Stimulated activated CD8-positive, alpha-beta memory T cell treated with anti-CD3 and anti-CD28 coated beads, Interleukin-7, amount 100 ng/mL, for 24 hours (primary cell): ENCODE measurements at regions not wholly inside any gene's neighbourhood (a gene's known extent, or its start where the extent isn't known, plus 50 kb on each side); places are given as distances from the start of the nearest gene placed in this dataset.

Experiments
- DNase-seq: peaks from one replicate; pipeline ENCODE4 v3.0.0-alpha.2; 2020; ENCODE audit warnings: low read depth

DNA sequence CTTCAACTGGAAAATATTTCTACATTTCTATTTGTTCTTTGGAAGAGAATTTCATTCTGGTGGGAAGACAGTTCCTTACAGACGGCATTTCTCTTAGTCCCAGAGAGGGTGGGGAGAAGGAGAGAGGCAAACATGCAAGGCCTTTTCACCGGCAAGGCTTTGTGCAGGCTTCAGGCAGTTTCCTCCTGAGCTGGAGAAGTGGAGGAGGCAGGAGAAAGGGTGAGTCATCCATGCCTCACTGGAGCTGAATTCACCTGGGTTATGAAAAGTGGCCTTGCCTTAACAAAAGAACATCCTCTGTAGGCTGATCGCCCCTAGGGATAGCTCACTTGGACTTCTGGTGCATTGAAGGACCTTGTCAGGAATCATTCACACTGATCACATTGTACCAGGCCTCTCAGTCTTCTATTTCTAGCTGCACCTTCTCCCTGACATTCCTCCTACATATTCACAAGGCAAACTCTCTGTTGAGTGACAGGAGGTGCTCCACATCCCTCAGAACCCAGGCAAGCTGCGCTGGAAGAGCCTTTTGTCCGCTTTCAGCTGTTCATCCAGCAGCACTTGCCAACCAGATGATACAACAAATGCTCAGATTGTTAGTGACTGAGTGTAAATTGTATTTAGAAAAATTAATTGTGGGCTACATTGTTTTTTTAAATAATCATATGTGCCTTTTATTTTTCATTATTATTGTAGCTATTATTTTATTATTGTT is 796.1 kb downstream of the DCDC2C start:
- no peak for DNase-seq

DNA sequence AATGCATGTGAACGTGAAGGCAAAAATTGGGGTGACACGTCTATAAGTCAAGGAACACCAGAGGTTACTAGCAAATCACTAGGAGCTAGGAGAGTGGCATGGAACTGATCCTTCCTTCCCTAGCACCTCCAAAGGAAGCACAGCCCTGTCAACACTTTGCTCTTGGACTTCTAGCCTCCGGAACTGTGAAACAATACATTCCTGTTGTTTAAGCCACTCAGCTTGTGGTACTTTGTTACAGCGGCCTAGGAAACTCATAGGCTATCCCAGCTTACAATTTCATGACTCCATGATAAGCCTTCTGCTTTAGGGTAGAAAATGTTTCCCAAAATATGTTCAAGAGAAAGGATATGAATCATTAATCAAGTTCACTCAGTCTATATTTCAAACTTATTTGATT is 798.1 kb downstream of the DCDC2C start:
- no peak for DNase-seq

DNA sequence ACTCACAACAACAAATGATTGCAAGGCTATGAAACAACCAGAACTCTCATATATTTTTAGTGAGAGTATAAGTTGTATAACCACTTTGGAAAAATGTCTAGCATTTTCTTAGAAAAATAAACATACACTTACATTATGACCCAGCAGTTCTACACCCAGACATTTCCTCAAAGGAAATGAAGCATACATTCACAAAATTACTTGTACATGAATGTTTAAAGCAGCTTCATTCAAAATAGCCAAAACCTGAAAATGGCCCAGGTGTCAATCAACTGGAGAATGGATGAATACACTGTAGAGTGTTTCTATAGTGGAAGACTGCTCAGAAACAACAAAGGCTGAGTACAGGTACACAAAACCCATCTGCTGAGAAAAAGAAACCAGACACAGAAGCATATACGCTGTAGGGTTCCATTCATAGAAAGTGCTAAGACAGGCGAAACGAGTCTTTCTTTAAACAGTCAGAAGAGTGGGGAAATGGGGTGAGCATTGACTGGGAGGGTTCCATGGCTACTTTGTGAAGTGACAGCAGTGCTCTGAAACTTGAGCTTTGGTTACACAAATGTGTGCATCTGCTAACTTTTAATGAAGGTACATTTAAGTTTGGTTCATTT is 799.0 kb downstream of the DCDC2C start:
- DNase-seq, result no peak

GRCh38 chr2:4507661-4508060 is 804.3 kb downstream of the DCDC2C start:
- no peak for DNase-seq

- no peak for DNase-seq
These were observed 812.7 kb downstream of the DCDC2C start for GRCh38 chr2:4515871-4516761.

DNA sequence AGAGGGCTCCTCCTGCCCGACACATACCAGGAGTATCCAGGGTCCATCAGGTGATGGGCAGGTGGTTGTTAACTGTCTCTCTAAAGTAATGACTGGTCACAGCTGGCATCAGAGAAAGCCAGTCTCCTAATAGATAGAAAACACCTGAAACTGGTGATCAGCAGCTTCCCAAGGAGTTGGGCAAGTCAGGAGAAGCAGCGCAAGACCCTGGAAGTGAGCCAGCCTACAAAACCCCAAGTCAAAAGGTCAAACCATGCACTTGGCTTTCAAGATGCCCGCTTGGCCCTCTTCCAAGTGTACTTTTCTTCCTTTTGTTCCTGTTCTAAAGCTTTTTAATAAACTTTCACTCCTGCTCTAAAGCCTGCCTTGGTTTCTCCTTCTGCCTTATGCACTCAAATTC is 815.2 kb downstream of the DCDC2C start:
- no peak for DNase-seq

DNA sequence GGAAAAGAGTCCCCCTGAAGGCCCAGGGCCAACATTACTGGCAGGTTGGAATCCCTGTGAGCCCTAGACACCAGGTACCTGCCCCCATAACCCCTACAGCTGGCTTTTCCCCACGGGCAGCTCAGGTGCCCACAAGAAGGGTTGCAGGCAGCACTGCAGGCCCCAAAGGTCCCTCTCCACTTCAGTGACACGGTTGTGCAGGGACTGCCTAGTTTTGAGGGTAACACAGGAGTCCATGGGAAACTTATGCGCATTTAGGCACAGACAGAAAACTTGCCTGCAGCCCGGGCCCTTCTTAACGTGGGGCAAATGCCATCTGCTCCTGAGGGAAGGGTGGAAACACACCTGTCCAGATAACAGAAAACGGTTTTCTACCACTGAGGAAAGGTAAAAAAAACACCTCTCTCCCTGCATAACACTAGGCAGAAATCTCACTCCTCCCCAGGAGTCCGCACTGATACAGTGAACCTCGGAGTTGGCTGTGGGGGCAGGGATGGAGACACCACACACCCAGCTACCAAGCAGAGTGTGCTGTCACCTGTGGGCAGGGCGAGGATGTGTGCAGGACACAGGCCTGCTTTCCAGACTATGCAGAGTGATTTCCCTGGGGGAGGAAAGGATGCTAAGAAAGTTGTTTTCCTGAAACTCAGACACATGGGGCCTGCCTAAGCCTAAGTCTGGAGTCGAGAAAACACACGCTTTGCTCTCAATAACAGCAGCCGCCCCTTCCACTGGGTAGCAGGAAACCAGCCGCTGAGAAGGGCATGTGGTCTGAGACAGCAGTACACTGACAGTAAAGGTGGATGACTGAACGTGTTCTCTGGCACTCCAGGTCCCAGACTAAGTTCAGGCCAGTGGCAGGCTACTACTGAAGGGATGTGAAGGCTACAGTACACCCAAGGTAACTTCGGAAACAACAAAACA is 819.4 kb downstream of the DCDC2C start:
- DNase-seq, result no peak

DNA sequence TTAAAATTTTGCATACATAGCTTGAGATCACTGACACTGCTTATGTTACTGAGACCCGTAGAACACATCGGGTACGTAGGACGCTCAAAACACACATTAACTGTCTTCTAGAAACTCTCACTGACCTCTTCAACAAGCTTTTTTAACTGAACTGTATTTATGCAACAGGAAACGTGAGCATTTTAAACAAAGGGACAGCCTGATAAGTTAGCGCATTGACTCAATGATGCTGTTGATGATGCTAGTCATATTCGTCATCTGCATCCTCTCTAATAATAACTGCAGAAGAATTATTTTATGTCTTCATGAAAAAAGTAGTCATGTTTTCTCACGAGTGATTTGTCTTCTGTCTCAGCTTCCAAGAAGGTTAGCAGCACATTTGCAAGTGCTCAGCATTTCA is 824.0 kb downstream of the DCDC2C start:
- DNase-seq, result no peak

- no peak for DNase-seq
These were observed 824.9 kb downstream of the DCDC2C start for GRCh38 chr2:4528246-4528645.

GRCh38 chr2:4528773-4529172 is 825.4 kb downstream of the DCDC2C start:
- no peak for DNase-seq

DNA sequence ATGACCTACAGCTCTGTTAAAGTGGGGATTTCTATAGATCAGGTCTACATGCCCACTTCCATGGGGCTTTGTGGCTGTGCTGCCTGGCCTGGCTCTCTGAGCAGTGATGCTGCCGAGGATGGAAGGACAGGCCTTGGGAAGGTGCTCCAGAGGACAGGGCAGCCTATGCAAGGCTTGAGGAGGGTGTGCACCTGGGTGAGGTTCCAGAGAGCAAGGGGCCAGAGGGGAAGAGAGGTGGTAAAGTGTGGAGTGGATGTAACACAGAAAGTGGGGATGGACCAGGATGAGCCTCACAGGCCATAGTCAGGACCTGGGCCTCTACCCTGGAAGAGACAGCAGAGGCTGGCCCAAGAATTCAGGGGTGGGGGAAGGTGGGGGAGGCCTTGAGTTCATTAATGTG is 826.4 kb downstream of the DCDC2C start:
- DNase-seq, result no peak

DNA sequence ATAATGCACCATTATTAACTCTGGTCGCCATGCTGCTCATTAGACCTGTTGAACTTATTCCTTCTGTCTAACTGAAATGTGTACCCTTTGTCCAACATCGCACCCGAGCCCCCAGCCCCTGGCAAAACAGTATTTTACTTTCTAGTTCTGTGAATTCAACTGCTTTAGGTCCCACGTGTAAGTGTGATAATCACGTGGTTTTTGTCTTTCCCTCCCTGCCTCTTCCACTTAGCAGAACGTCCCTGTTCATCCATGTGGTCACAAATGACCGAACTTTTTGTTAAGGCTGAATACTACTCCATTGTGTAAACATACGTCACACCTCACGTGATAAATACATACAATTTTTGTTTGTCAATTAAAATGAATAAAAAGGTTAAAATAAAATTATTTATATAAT is 826.9 kb downstream of the DCDC2C start:
- DNase-seq, result no peak

GRCh38 chr2:4533806-4534205 is 830.4 kb downstream of the DCDC2C start:
- no peak for DNase-seq

GRCh38 chr2:4539121-4539520 is 835.7 kb downstream of the DCDC2C start:
- DNase-seq, result no peak

- DNase-seq, result no peak
These were observed 846.4 kb downstream of the DCDC2C start for GRCh38 chr2:4549666-4550210.

- DNase-seq, result no peak
These were observed 848.5 kb downstream of the DCDC2C start for GRCh38 chr2:4551691-4552474.

DNA sequence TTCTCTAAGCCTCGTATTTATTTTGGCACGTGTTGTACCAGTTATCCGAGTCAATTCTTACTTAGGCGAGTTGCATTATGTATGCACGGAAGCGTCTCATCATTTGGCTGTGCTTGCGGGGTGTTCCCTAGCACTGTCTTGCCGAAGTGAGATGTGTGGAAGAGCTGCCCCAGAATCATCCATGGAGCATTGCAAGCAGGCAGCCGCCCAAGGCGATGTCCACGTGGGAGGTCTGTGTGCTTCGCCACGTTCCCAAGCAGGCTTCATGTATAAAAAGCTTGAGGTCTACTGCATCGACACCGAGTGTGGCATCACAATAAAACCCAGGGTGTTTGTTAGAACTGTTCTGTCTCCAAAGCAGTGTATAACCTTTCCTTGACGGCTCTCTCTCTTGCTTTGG is 849.9 kb downstream of the DCDC2C start:
- DNase-seq, result no peak

DNA sequence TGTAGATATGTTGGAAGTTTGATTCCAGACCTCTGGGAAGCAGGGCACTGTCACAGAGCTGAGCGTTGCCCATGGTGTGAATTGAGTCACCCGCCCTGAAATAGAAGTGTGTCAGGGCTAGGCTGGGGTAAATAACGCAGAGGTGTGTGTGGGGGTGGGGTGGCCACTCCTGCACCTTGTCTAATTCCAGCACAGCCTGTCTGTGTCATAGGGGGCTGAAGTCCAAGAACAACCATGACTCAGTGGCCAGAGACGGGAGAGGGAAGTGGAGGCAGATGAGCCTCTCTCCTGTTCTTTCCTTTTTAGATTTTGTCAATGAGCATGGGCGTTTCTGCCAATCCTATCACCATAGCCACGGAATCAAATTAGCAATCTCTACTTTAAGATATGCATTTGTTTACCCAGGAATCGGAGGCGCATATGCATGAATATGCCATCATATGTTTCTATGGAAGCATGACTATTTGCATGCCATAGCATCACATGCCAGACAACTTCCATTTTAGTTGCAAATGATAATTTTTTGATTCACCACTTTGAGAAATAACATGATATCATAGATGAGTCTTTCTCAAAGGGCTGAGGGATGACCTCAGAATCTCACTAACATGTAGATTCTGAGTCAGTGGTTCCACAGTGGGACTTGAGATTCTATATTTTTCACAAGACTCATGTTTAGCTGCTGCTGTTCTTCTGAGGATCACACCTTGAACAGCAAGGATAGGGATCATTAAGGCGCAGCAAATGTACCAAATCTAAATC is 852.9 kb downstream of the DCDC2C start:
- DNase-seq, result no peak

DNA sequence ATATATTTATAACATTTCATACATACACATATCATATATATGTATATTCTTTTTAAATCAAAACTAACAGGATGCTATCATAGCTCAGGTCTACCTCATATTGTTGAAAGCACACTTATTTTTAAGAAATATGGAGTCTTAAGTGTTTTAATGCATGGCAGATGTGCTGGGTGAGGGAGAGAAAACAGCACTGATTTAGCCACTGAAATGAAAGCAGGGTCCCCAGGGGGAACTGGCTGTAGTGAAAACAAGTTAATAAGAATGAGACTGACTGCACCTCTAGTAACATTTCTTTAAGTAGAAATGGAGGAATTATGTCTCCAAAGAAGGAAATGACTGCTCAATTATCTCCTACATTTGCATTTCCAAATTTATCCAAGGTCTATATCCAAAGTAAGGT is 857.8 kb downstream of the DCDC2C start:
- DNase-seq, result no peak

DNA sequence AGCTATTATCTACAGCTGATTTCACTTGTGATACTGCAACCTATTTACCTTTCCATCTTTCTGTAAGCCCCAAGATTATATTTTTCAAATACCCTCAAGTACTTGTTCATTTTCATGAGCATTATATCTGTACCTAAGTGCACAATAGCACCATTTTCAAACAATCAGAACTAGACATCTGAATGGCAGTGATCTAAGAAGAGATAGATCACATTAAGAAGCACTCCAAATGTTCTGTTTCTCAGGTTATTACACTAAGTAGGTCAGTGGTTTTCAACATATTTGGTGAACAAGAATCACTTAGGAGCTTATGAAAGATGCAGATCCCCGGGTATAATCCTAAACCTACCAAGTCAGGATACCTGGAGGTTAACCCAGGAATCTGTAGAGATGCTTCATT is 872.7 kb downstream of the DCDC2C start:
- DNase-seq, result no peak
